ENCODE measurements at regions not wholly inside any gene's neighbourhood (a gene's known extent, or its start where the extent isn't known, plus 50 kb on each side); places are given as distances from the start of the nearest gene placed in this dataset.

GRCh38 chr1:193626695-193627094 is 440.3 kb upstream of the B3GALT2 start:
- TF ChIP-seq EZH2phosphoT487 (IDR thresholded peaks at IDR 0.05; ENCODE audit: borderline replicate concordance) (no peak), POLR2AphosphoS5 (IDR thresholded peaks at IDR 0.05; ENCODE audit: low read depth, low read length) (no peak), CTCF (IDR thresholded peaks at IDR 0.05 in 2 of 3, conservative IDR thresholded peaks at IDR 0.05 in 1 of 3; ENCODE audit: borderline replicate concordance in 1 of 3, insufficient read depth in 1 of 3, low read depth in 2 of 3, low read length in 2 of 3) (no peak), REST (IDR thresholded peaks at IDR 0.05; ENCODE audit: low read depth) (no peak), POLR2A (IDR thresholded peaks at IDR 0.05; ENCODE audit: borderline replicate concordance, extremely low read depth, insufficient read depth, insufficient read length) (no peak)

Data from HCT116 (cell line).